HEK293T (cell line): ENCODE measurements at regions not wholly inside any gene's neighbourhood (a gene's known extent, or its start where the extent isn't known, plus 50 kb on each side); places are given as distances from the start of the nearest gene placed in this dataset.

Experiments
- ARNT ChIP-seq: fragments of 450-650 bp; IDR thresholded peaks from 2 replicates; pipeline ENCODE4 v1.6.1; 2017; ENCODE audit warnings: mild to moderate bottlenecking
- BHLHE40 ChIP-seq: fragments of 450-650 bp; IDR thresholded peaks from 2 replicates; pipeline ENCODE4 v1.6.1; 2016; ENCODE audit warnings: mild to moderate bottlenecking, moderate library complexity, borderline replicate concordance
- FOXA1 ChIP-seq: fragments of 450-650 bp; IDR thresholded peaks from 2 replicates; pipeline ENCODE4 v1.6.1; 2016; ENCODE audit warnings: mild to moderate bottlenecking
- FOXK2 ChIP-seq: fragments of 450-650 bp; IDR thresholded peaks from 2 replicates; pipeline ENCODE4 v1.6.1; 2016; ENCODE audit warnings: mild to moderate bottlenecking
- FOXM1 ChIP-seq: fragments of 450-650 bp; IDR thresholded peaks from 2 replicates; pipeline ENCODE4 v1.6.1; 2017; ENCODE audit warnings: mild to moderate bottlenecking, borderline replicate concordance
- HDGF ChIP-seq: fragments of 450-650 bp; IDR thresholded peaks from 2 replicates; pipeline ENCODE4 v1.6.1; 2017; ENCODE audit warnings: antibody characterized with exemption, borderline replicate concordance
- L3MBTL2 ChIP-seq: fragments of 450-650 bp; conservative IDR thresholded peaks from 2 replicates; pipeline ENCODE4 v1.6.1; 2016; ENCODE audit warnings: mild to moderate bottlenecking
- LEF1 ChIP-seq: fragments of 450-650 bp; IDR thresholded peaks from 2 replicates; pipeline ENCODE4 v1.6.1; 2017; ENCODE audit warnings: mild to moderate bottlenecking, borderline replicate concordance
- NFRKB ChIP-seq: fragments of 450-650 bp; IDR thresholded peaks from 2 replicates; pipeline ENCODE4 v1.6.1; 2016; ENCODE audit warnings: mild to moderate bottlenecking, moderate library complexity
- PKNOX1 ChIP-seq: fragments of 450-650 bp; IDR thresholded peaks from 2 replicates; pipeline ENCODE4 v1.6.1; 2016
- SP1 ChIP-seq: fragments of 450-650 bp; IDR thresholded peaks from 2 replicates; pipeline ENCODE4 v1.6.1; 2017
- SUZ12 ChIP-seq: fragments of 450-650 bp; IDR thresholded peaks from 2 replicates; pipeline ENCODE4 v1.6.1; 2016; ENCODE audit warnings: mild to moderate bottlenecking
- ZNF384 ChIP-seq: fragments of 450-650 bp; IDR thresholded peaks from 2 replicates; pipeline ENCODE4 v1.6.1; 2016

- TF ChIP-seq BHLHE40 (no peak), FOXM1 (no peak), ARNT (no peak), SUZ12 (no peak), SP1 (no peak), LEF1 (no peak), L3MBTL2 (no peak), ZNF384 (no peak), FOXK2 (no peak), FOXA1 (no peak), HDGF (no peak), NFRKB (no peak), PKNOX1 (no peak)
Measured at GRCh38 chr4:181701894-181702293, 541.3 kb upstream of the TENM3 start.
